ENCODE measurements at regions not wholly inside any gene's neighbourhood (a gene's known extent, or its start where the extent isn't known, plus 50 kb on each side); places are given as distances from the start of the nearest gene placed in this dataset.

GRCh38 chr14:34334329-34334728 is 127.7 kb downstream of the SPTSSA start:
- intact Hi-C loops (cut with DNase I, micrococcal nuclease): loop anchor here (5.0 to 10.0 kb wide), 4 partner anchors 163 to 1088 kb away; no protein-coding TSS in a partner anchor
- H3K27me3 Mint-ChIP-seq: no peaks in the 10 kb centered on the region
- H3K4me1 Mint-ChIP-seq (ENCODE audit: low read depth): peaks cover 11% of the 10 kb centered on the region
- ATAC-seq (ENCODE audit: poor library complexity): no peak
- Histone ChIP-seq H3K4me3 (ENCODE audit: low read length) (no peak overlapping the region), H3K36me3 (ENCODE audit: insufficient read depth, low read length) (no peaks in the 10 kb centered on the region), H3K27me3 (ENCODE audit: control insufficient read depth in 1 of 2, insufficient read depth in 2 of 2, low read length in 2 of 2) (no peaks in the 10 kb centered on the region), H3K4me1 (ENCODE audit: insufficient read depth, low read length) (peaks cover 7% of the 10 kb centered on the region), H3K27ac (ENCODE audit: low read depth in 1 of 2, low read length in 2 of 2) (no peak overlapping the region), H3K9me3 (ENCODE audit: control insufficient read depth in 1 of 2, insufficient read depth in 1 of 2, low read length in 2 of 2) (no peaks in the 10 kb centered on the region)
- H3K4me3 Mint-ChIP-seq: no peak overlapping the region
- CTCF ChIA-PET: no interaction called here
- no peaks in the 10 kb centered on the region for H3K9me3 Mint-ChIP-seq
- H3K27ac Mint-ChIP-seq: no peak overlapping the region
- TF ChIP-seq, protein P1, sequence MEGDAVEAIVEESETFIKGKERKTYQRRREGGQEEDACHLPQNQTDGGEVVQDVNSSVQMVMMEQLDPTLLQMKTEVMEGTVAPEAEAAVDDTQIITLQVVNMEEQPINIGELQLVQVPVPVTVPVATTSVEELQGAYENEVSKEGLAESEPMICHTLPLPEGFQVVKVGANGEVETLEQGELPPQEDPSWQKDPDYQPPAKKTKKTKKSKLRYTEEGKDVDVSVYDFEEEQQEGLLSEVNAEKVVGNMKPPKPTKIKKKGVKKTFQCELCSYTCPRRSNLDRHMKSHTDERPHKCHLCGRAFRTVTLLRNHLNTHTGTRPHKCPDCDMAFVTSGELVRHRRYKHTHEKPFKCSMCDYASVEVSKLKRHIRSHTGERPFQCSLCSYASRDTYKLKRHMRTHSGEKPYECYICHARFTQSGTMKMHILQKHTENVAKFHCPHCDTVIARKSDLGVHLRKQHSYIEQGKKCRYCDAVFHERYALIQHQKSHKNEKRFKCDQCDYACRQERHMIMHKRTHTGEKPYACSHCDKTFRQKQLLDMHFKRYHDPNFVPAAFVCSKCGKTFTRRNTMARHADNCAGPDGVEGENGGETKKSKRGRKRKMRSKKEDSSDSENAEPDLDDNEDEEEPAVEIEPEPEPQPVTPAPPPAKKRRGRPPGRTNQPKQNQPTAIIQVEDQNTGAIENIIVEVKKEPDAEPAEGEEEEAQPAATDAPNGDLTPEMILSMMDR (IDR thresholded peaks at IDR 0.05): no peak
- POLR2A ChIA-PET: no interaction called here
- no peak for DNase-seq
- no peaks in the 10 kb centered on the region for H3K36me3 Mint-ChIP-seq (ENCODE audit: low read depth)

GRCh38 chr14:34331728-34332623 is 130.1 kb downstream of the SPTSSA start:
- no peak overlapping the region for H3K4me3 ChIP-seq (ENCODE audit: low read length)
- Mint-ChIP-seq H3K36me3 (ENCODE audit: low read depth) (no peaks in the 10 kb centered on the region), H3K9me3 (no peaks in the 10 kb centered on the region), H3K27me3 (no peaks in the 10 kb centered on the region), H3K4me3 (no peak overlapping the region), H3K4me1 (ENCODE audit: low read depth) (peaks cover 11% of the 10 kb centered on the region), H3K27ac (no peak overlapping the region)
- TF ChIP-seq, protein P1 (IDR thresholded peaks at IDR 0.05): peak; percentile 85
- intact Hi-C loops (cut with DNase I, micrococcal nuclease): loop anchor here (1.0 to 10.0 kb wide), 5 partner anchors 165 to 1090 kb away; no protein-coding TSS in a partner anchor
- H3K27ac ChIP-seq (ENCODE audit: low read depth in 1 of 2, low read length in 2 of 2): no peak overlapping the region
- ChIA-PET POLR2A (interaction anchor here (0.5 kb wide), 1 partner anchor 370 kb away, joined by 5 read pairs; no protein-coding TSS in a partner anchor), CTCF (interaction anchor here (1.2 to 1.5 kb wide), 5 partner anchors 9 to 167 kb away, joined by 4 to 6 read pairs (median 5); no protein-coding TSS in a partner anchor)
- peak; percentile 64 for ATAC-seq (ENCODE audit: poor library complexity)
- peak; percentile 17 to 72 (median 46) for DNase-seq
- H3K27me3 ChIP-seq (ENCODE audit: control insufficient read depth in 1 of 2, insufficient read depth in 2 of 2, low read length in 2 of 2): no peaks in the 10 kb centered on the region
- H3K9me3 ChIP-seq (ENCODE audit: control insufficient read depth in 1 of 2, insufficient read depth in 1 of 2, low read length in 2 of 2): no peaks in the 10 kb centered on the region
- H3K36me3 ChIP-seq (ENCODE audit: insufficient read depth, low read length): no peaks in the 10 kb centered on the region
- peaks cover 7% of the 10 kb centered on the region for H3K4me1 ChIP-seq (ENCODE audit: insufficient read depth, low read length)

GRCh38 chr14:34330846-34331245 is 131.2 kb downstream of the SPTSSA start:
- no peak overlapping the region for H3K27ac ChIP-seq (ENCODE audit: low read depth in 1 of 2, low read length in 2 of 2)
- POLR2A ChIA-PET: no interaction called here
- peaks cover 7% of the 10 kb centered on the region for H3K4me1 ChIP-seq (ENCODE audit: insufficient read depth, low read length)
- no peak overlapping the region for H3K27ac Mint-ChIP-seq
- H3K27me3 Mint-ChIP-seq: no peaks in the 10 kb centered on the region
- H3K9me3 ChIP-seq (ENCODE audit: control insufficient read depth in 1 of 2, insufficient read depth in 1 of 2, low read length in 2 of 2): no peaks in the 10 kb centered on the region
- no peaks in the 10 kb centered on the region for H3K9me3 Mint-ChIP-seq
- TF ChIP-seq, protein P1 (IDR thresholded peaks at IDR 0.05): no peak
- H3K27me3 ChIP-seq (ENCODE audit: control insufficient read depth in 1 of 2, insufficient read depth in 2 of 2, low read length in 2 of 2): no peaks in the 10 kb centered on the region
- intact Hi-C loops (cut with DNase I, micrococcal nuclease): loop anchor here (5.0 to 10.0 kb wide), 4 partner anchors 166 to 1091 kb away; no protein-coding TSS in a partner anchor
- CTCF ChIA-PET: interaction anchor here (1.2 to 1.5 kb wide), 4 partner anchors 8 to 136 kb away, joined by 4 to 6 read pairs (median 6); no protein-coding TSS in a partner anchor
- peaks cover 11% of the 10 kb centered on the region for H3K4me1 Mint-ChIP-seq (ENCODE audit: low read depth)
- H3K4me3 Mint-ChIP-seq: no peak overlapping the region
- ATAC-seq (ENCODE audit: poor library complexity): no peak
- no peak for DNase-seq
- no peaks in the 10 kb centered on the region for H3K36me3 ChIP-seq (ENCODE audit: insufficient read depth, low read length)
- H3K36me3 Mint-ChIP-seq (ENCODE audit: low read depth): no peaks in the 10 kb centered on the region
- no peak overlapping the region for H3K4me3 ChIP-seq (ENCODE audit: low read length)
